B cell (primary cell): ENCODE measurements at regions not wholly inside any gene's neighbourhood (a gene's known extent, or its start where the extent isn't known, plus 50 kb on each side); places are given as distances from the start of the nearest gene placed in this dataset.

Source experiments
- ATAC-seq: fragments of 200-7000 bp; cut with Tn5 transposase; one replicate; pipeline ENCODE4 v1.10.0; 2021; ENCODE audit warnings: low read depth, mild to moderate bottlenecking, moderate number of reproducible peaks, moderate library complexity
- CTCF ChIA-PET: fragments of 350-600 bp; sonication (Branson Sonifier 250); formaldehyde crosslinking; loops from one replicate; lab custom pipeline; 2021; ENCODE audit warnings: antibody characterized with exemption, inconsistent platforms; lab: Charles Lee
- POLR2A ChIA-PET: fragments of 350-600 bp; sonication (Branson Sonifier 250); formaldehyde crosslinking; loops from one replicate; lab custom pipeline; 2021; ENCODE audit warnings: antibody characterized with exemption; lab: Charles Lee
- DNase-seq: peaks from one replicate; pipeline ENCODE4 v3.0.0; 2013
- H2AFZ ChIP-seq: 2 replicates; pipeline ENCODE4 v1.6.1; 2012; ENCODE audit warnings: mild to moderate bottlenecking, low read depth, low read length; ENCODE audit not compliant: insufficient read depth, poor library complexity, severe bottlenecking
- H3K27ac ChIP-seq, 2 donors: 1 replicate in 1 of 2; 2 replicates in 1 of 2; pipeline ENCODE4 v1.5.1; 2012 to 2013; ENCODE audit warnings: low read length in 2 of 2, mild to moderate bottlenecking in 2 of 2, moderate library complexity in 1 of 2
- H3K27me3 ChIP-seq, 4 experiments: fragments of 200-600 bp in 1 of 4; sonication (generic) in 1 of 4; replicated peaks in 1 of 4; 1 replicate in 2 of 4; 2 replicates in 2 of 4; pipeline versions ENCODE4 v1.6.1 to v1.7.0; 2013 to 2016; ENCODE audit warnings: low read length in 3 of 4, mild to moderate bottlenecking in 2 of 4, mixed read lengths in 1 of 4, moderate library complexity in 1 of 4; ENCODE audit not compliant: insufficient read depth in 4 of 4, control insufficient read depth in 3 of 4; ENCODE audit errors: control extremely low read depth in 1 of 4
- H3K36me3 ChIP-seq, 2 experiments: replicated peaks in 1 of 2; 1 replicate in 1 of 2; 2 replicates in 1 of 2; pipeline versions ENCODE4 v1.6.1 to v1.7.1; 2013; ENCODE audit warnings: low read length in 1 of 2; ENCODE audit not compliant: insufficient read depth in 2 of 2, control insufficient read depth in 1 of 2; ENCODE audit errors: control extremely low read depth in 1 of 2, extremely low read depth in 1 of 2
- H3K4me1 ChIP-seq, 2 donors: fragments of 200-600 bp in 1 of 2; sonication (generic) in 1 of 2; 1 replicate in 1 of 2; 2 replicates in 1 of 2; pipeline versions ENCODE4 v1.5.1 to v1.6.1; 2013 to 2017; ENCODE audit warnings: low read length in 2 of 2; ENCODE audit not compliant: control insufficient read depth in 2 of 2, insufficient read depth in 2 of 2
- H3K4me2 ChIP-seq: replicated peaks from 2 replicates; pipeline ENCODE3; 2012; ENCODE audit warnings: mild to moderate bottlenecking, low read depth, low read length; ENCODE audit not compliant: poor library complexity, severe bottlenecking
- H3K4me3 ChIP-seq, 5 experiments: fragments of 200-600 bp in 1 of 5; sonication (generic) in 1 of 5; 1 replicate in 3 of 5; 2 replicates in 2 of 5; pipeline versions ENCODE4 v1.5.1 to v1.7.0; 2011 to 2016; ENCODE audit warnings: low read length in 4 of 5, mild to moderate bottlenecking in 4 of 5, low read depth in 2 of 5, control low read depth in 1 of 5, moderate library complexity in 1 of 5; ENCODE audit not compliant: insufficient read depth in 1 of 5; ENCODE audit errors: control extremely low read depth in 1 of 5, extremely low read depth in 1 of 5
- H3K79me2 ChIP-seq: fragments of 200-600 bp; sonication (generic); one replicate; pipeline ENCODE4 v1.6.0; 2016; ENCODE audit warnings: low read length; ENCODE audit not compliant: control insufficient read depth, insufficient read depth
- H3K9ac ChIP-seq: fragments of 200-600 bp; sonication (generic); 2 replicates; pipeline ENCODE4 v1.6.1; 2017; ENCODE audit warnings: mild to moderate bottlenecking, low read length, moderate library complexity
- H3K9me3 ChIP-seq, 3 donors: one replicate each; pipeline versions ENCODE4 v1.6.1 to v1.7.1; 2013; ENCODE audit warnings: low read length in 2 of 3; ENCODE audit not compliant: control insufficient read depth in 2 of 3, insufficient read depth in 1 of 3; ENCODE audit errors: control extremely low read depth in 1 of 3
- H4K20me1 ChIP-seq: 2 replicates; pipeline ENCODE4 v1.6.0; 2012; ENCODE audit warnings: mild to moderate bottlenecking, low read length; ENCODE audit not compliant: insufficient read depth, control insufficient read depth, poor library complexity, severe bottlenecking
- H3K27ac Mint-ChIP-seq: one replicate; pipeline ENCODE4 v1.8.0; 2021; ENCODE audit warnings: mixed read lengths
- H3K27me3 Mint-ChIP-seq: one replicate; pipeline ENCODE4 v1.8.0; 2021; ENCODE audit warnings: mixed read lengths
- H3K4me1 Mint-ChIP-seq: one replicate; pipeline ENCODE4 v1.8.0; 2021; ENCODE audit warnings: mixed read lengths
- H3K4me3 Mint-ChIP-seq: one replicate; pipeline ENCODE4 v1.8.0; 2021; ENCODE audit warnings: mixed read lengths
- H3K9me3 Mint-ChIP-seq: one replicate; pipeline ENCODE4 v1.8.0; 2022; ENCODE audit warnings: mixed read lengths; ENCODE audit not compliant: insufficient read depth
- CTCF ChIP-seq: fragments of 200-600 bp; IDR thresholded peaks from one replicate; pipeline ENCODE4 v1.8.0; 2022; ENCODE audit warnings: antibody characterized with exemption, mild to moderate bottlenecking
- EZH2 ChIP-seq: IDR thresholded peaks from 2 replicates; pipeline ENCODE4 v1.6.1; 2012; ENCODE audit warnings: borderline replicate concordance, low read depth, mild to moderate bottlenecking, moderate library complexity, low read length; ENCODE audit not compliant: insufficient read depth, poor library complexity, severe bottlenecking
- WGBS: methylation state at CpG from one replicate; pipeline ENCODE4 v1.1.5; 2013; ENCODE audit warnings: missing lambda C conversion rate; ENCODE audit not compliant: insufficient coverage; 5-methylcytosine and 5-hydroxymethylcytosine counted together
- intact Hi-C: fragments of 100-400 bp; cut with micrococcal nuclease; formaldehyde crosslinking; loops from one replicate; pipeline ENCODE4 v1.10.0; 2022

DNA sequence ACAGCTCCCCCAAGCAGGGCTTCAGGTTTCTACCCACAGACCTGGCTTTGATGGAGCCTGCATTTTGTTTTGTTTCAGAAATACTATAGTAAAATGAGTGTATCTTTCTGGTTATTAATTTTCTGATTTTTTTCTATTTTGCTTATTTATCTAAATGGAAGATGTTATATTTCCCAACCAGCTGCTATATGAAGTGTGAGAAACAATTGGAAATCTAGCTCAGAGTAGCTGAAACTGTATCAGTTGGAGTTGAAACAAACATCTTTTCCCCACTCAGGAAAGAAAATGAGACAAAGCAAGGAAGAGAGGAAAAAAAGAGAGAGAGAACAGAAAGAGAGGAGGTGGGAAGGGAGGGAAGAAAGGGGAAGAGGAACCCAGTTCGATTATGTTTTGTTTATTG lies 358.5 kb upstream of the ZNF507 start:
- intact Hi-C loops: no loop called here
- POLR2A ChIA-PET: no interaction called here
- no peak for TF ChIP-seq EZH2
- TF ChIP-seq CTCF: no peak
- Mint-ChIP-seq H3K9me3 (peaks cover 11% of the 10 kb centered on the region), H3K4me3 (no peak overlapping the region), H3K4me1 (no peaks in the 10 kb centered on the region), H3K27ac (no peak overlapping the region), H3K27me3 (no peaks in the 10 kb centered on the region)
- CTCF ChIA-PET: no interaction called here
- Histone ChIP-seq H3K36me3 (no peaks in the 10 kb centered on the region), H3K9me3 (peaks cover 0 to 25% (median 7%) of the 10 kb centered on the region in 3 donors), H2AFZ (no peak overlapping the region), H3K27ac (no peak overlapping the region), H4K20me1 (no peaks in the 10 kb centered on the region), H3K4me1 (no peaks in the 10 kb centered on the region), H3K4me3 (no peak overlapping the region), H3K27me3 (no peaks in the 10 kb centered on the region), H3K4me2 (no peak overlapping the region), H3K79me2 (no peaks in the 10 kb centered on the region), H3K9ac (no peak overlapping the region)
- ATAC-seq (no peak), DNase-seq (no peak)
- 67% methylated on average over 1 of the region's 1 CpG for WGBS

GRCh38 chr19:31988256-31988655 lies 357.2 kb upstream of the ZNF507 start:
- H3K9me3 ChIP-seq: peaks cover 0 to 34% (median 7%) of the 10 kb centered on the region in 3 donors
- no peaks in the 10 kb centered on the region for H3K4me1 Mint-ChIP-seq
- no peaks in the 10 kb centered on the region for H3K36me3 ChIP-seq
- no peak overlapping the region for H3K4me3 ChIP-seq
- POLR2A ChIA-PET: no interaction called here
- no peak overlapping the region for H3K27ac Mint-ChIP-seq
- no peaks in the 10 kb centered on the region for H3K79me2 ChIP-seq
- DNase-seq (no peak), ATAC-seq (no peak)
- H3K9ac ChIP-seq: no peak overlapping the region
- H2AFZ ChIP-seq: no peak overlapping the region
- no peak overlapping the region for H3K4me3 Mint-ChIP-seq
- H3K27me3 ChIP-seq: no peaks in the 10 kb centered on the region
- no peaks in the 10 kb centered on the region for H4K20me1 ChIP-seq
- H3K27ac ChIP-seq: no peak overlapping the region
- TF ChIP-seq EZH2 (no peak), CTCF (no peak)
- intact Hi-C loops: no loop called here
- CTCF ChIA-PET: no interaction called here
- H3K4me1 ChIP-seq: no peaks in the 10 kb centered on the region
- no peaks in the 10 kb centered on the region for H3K27me3 Mint-ChIP-seq
- peaks cover 11% of the 10 kb centered on the region for H3K9me3 Mint-ChIP-seq
- 90% methylated on average over 1 of the region's 2 CpGs for WGBS
- no peak overlapping the region for H3K4me2 ChIP-seq
